IMR-90 (cell line): ENCODE measurements at regions not wholly inside any gene's neighbourhood (a gene's known extent, or its start where the extent isn't known, plus 50 kb on each side); places are given as distances from the start of the nearest gene placed in this dataset.

Source experiments
- ATAC-seq: fragments of 200-7000 bp; cut with Tn5 transposase; 2 replicates; pipeline ENCODE4 v1.9.1; 2020; ENCODE audit warnings: low read depth, mild to moderate bottlenecking, moderate library complexity
- BruUV-seq: library from RNA; stranded (reverse); fragments of 400-500 nt; replicated peaks from 2 replicates; lab custom pipeline; 2021; lab: Mats Ljungman, UMichigan
- CTCF ChIA-PET: fragments of 300-600 bp; formaldehyde crosslinking; extraction: SDS; loops from one replicate; lab custom pipeline; 2021; ENCODE audit warnings: antibody characterized with exemption; lab: Yijun Ruan, JAX
- POLR2A ChIA-PET: fragments of 300-600 bp; sonication (Branson Sonifier 250); formaldehyde crosslinking; loops from one replicate; lab custom pipeline; 2022; ENCODE audit warnings: antibody characterized with exemption; ENCODE audit not compliant: unreplicated experiment; lab: Charles Lee
- DNase-seq: peaks from one replicate; pipeline ENCODE4 v3.0.0; 2013
- H2AFZ ChIP-seq: replicated peaks from 2 replicates; pipeline ENCODE3; 2013; ENCODE audit warnings: low read length, mild to moderate bottlenecking; ENCODE audit not compliant: poor library complexity
- H2AK5ac ChIP-seq: 2 replicates; pipeline ENCODE4 v1.6.1; 2013; ENCODE audit warnings: low read depth, low read length, inconsistent platforms
- H2AK9ac ChIP-seq: replicated peaks from 2 replicates; pipeline ENCODE3; 2013; ENCODE audit warnings: mild to moderate bottlenecking, low read depth, low read length, moderate library complexity; ENCODE audit not compliant: poor library complexity
- H2BK120ac ChIP-seq: 2 replicates; pipeline ENCODE4 v1.6.1; 2013; ENCODE audit warnings: low read depth, low read length, inconsistent platforms
- H2BK15ac ChIP-seq: 3 replicates; pipeline ENCODE4 v1.6.1; 2013; ENCODE audit warnings: low read depth, low read length, inconsistent platforms
- H2BK20ac ChIP-seq: 2 replicates; pipeline ENCODE4 v1.6.1; 2013; ENCODE audit warnings: low read depth, mild to moderate bottlenecking, inconsistent platforms, low read length, moderate library complexity
- H2BK5ac ChIP-seq: 2 replicates; pipeline ENCODE4 v1.6.1; 2013; ENCODE audit warnings: mild to moderate bottlenecking, low read depth, low read length, inconsistent platforms; ENCODE audit not compliant: poor library complexity, severe bottlenecking
- H3K14ac ChIP-seq: replicated peaks from 2 replicates; pipeline ENCODE4 v1.6.1; 2013; ENCODE audit warnings: low read depth, low read length, inconsistent platforms
- H3K18ac ChIP-seq: 2 replicates; pipeline ENCODE4 v1.6.1; 2013; ENCODE audit warnings: low read depth, low read length, control low read depth
- H3K23ac ChIP-seq: 2 replicates; pipeline ENCODE4 v1.6.1; 2013; ENCODE audit warnings: low read depth, low read length, inconsistent platforms
- H3K27ac ChIP-seq: 2 replicates; pipeline ENCODE4 v1.5.1; 2013; ENCODE audit warnings: mild to moderate bottlenecking, control low read depth, low read length; ENCODE audit not compliant: insufficient read depth
- H3K27me3 ChIP-seq: 2 replicates; pipeline ENCODE4 v1.6.1; 2013; ENCODE audit warnings: low read length; ENCODE audit not compliant: control insufficient read depth, insufficient read depth
- H3K36me3 ChIP-seq: 2 replicates; pipeline ENCODE4 v1.6.1; 2013; ENCODE audit warnings: low read length, mixed read lengths; ENCODE audit not compliant: control insufficient read depth, insufficient read depth
- H3K4ac ChIP-seq: 2 replicates; pipeline ENCODE4 v1.6.1; 2013; ENCODE audit warnings: low read depth, low read length, inconsistent platforms
- H3K4me1 ChIP-seq: 2 replicates; pipeline ENCODE4 v1.6.1; 2013; ENCODE audit warnings: low read length, mixed read lengths; ENCODE audit not compliant: control insufficient read depth, insufficient read depth
- H3K4me2 ChIP-seq: 2 replicates; pipeline ENCODE4 v1.6.1; 2013; ENCODE audit warnings: low read depth, mild to moderate bottlenecking, control low read depth, low read length, moderate library complexity
- H3K4me3 ChIP-seq: 2 replicates; pipeline ENCODE4 v1.5.1; 2013; ENCODE audit warnings: low read depth, mild to moderate bottlenecking, control low read depth, low read length, moderate library complexity; ENCODE audit not compliant: insufficient read depth
- H3K56ac ChIP-seq: 2 replicates; pipeline ENCODE4 v1.6.1; 2013; ENCODE audit warnings: low read length, inconsistent platforms; ENCODE audit not compliant: insufficient read depth; ENCODE audit errors: extremely low read depth
- H3K79me1 ChIP-seq, 2 experiments: 2 replicates each; pipeline ENCODE4 v1.6.1; 2013; ENCODE audit warnings: low read length in 2 of 2, inconsistent platforms in 1 of 2, low read depth in 1 of 2
- H3K9ac ChIP-seq: 2 replicates; pipeline ENCODE4 v1.6.1; 2013; ENCODE audit warnings: low read depth, low read length, control low read depth
- H3K9me1 ChIP-seq: 2 replicates; pipeline ENCODE4 v1.6.1; 2013; ENCODE audit warnings: low read length, inconsistent platforms; ENCODE audit not compliant: insufficient read depth
- H3K9me3 ChIP-seq: 2 replicates; pipeline ENCODE4 v1.6.1; 2013; ENCODE audit warnings: low read length; ENCODE audit not compliant: control insufficient read depth, insufficient read depth
- H4K20me1 ChIP-seq: 2 replicates; pipeline ENCODE4 v1.6.1; 2013; ENCODE audit warnings: low read length, inconsistent platforms; ENCODE audit not compliant: insufficient read depth
- H4K5ac ChIP-seq: 2 replicates; pipeline ENCODE4 v1.6.1; 2013; ENCODE audit warnings: mild to moderate bottlenecking, low read depth, low read length, control low read depth
- H4K8ac ChIP-seq, 2 experiments: 2 replicates each; pipeline ENCODE4 v1.6.1; 2013; ENCODE audit warnings: low read depth in 2 of 2, low read length in 2 of 2, control low read depth in 1 of 2, inconsistent platforms in 1 of 2
- H4K91ac ChIP-seq: 2 replicates; pipeline ENCODE4 v1.6.1; 2013; ENCODE audit warnings: low read depth, low read length, inconsistent platforms; ENCODE audit not compliant: insufficient read depth
- BHLHE40 ChIP-seq: fragments of 150-350 bp; IDR thresholded peaks from 2 replicates; pipeline ENCODE4 v1.6.1; 2016; ENCODE audit warnings: mild to moderate bottlenecking, low read depth, low read length
- CEBPB ChIP-seq: IDR thresholded peaks from 2 replicates; pipeline ENCODE4 v1.6.1; 2012; ENCODE audit warnings: low read depth, low read length, improper control_type of control experiment
- CHD1 ChIP-seq: IDR thresholded peaks from 2 replicates; pipeline ENCODE4 v1.6.1; 2012; ENCODE audit warnings: low read depth, low read length, improper control_type of control experiment
- CTCF ChIP-seq: conservative IDR thresholded peaks from 2 replicates; pipeline ENCODE4 v1.5.1; 2012; ENCODE audit warnings: mild to moderate bottlenecking, low read depth, low read length, improper control_type of control experiment
- ELK1 ChIP-seq: fragments of 150-350 bp; IDR thresholded peaks from 2 replicates; pipeline ENCODE4 v1.6.1; 2016; ENCODE audit warnings: low read depth, mild to moderate bottlenecking, low read length, moderate library complexity, borderline replicate concordance
- FOS ChIP-seq: fragments of 150-350 bp; IDR thresholded peaks from 2 replicates; pipeline ENCODE4 v1.6.1; 2016; ENCODE audit warnings: low read depth, low read length
- MAFK ChIP-seq: IDR thresholded peaks from 2 replicates; pipeline ENCODE4 v1.6.1; 2012; ENCODE audit warnings: low read depth, low read length, improper control_type of control experiment
- MAZ ChIP-seq: IDR thresholded peaks from 2 replicates; pipeline ENCODE4 v1.6.1; 2012; ENCODE audit warnings: low read depth, mild to moderate bottlenecking, low read length, improper control_type of control experiment, moderate library complexity, borderline replicate concordance
- MXI1 ChIP-seq: IDR thresholded peaks from 2 replicates; pipeline ENCODE4 v1.6.1; 2012; ENCODE audit warnings: low read depth, mild to moderate bottlenecking, low read length, moderate library complexity, borderline replicate concordance
- NFE2L2 ChIP-seq: fragments of 150-350 bp; IDR thresholded peaks from 2 replicates; pipeline ENCODE4 v1.6.1; 2016; ENCODE audit warnings: low read depth, mild to moderate bottlenecking, low read length
- POLR2A ChIP-seq: IDR thresholded peaks from 2 replicates; pipeline ENCODE4 v1.6.1; 2012; ENCODE audit warnings: mild to moderate bottlenecking, low read depth, low read length
- RAD21 ChIP-seq: IDR thresholded peaks from 2 replicates; pipeline ENCODE4 v1.6.1; 2012; ENCODE audit warnings: low read length, improper control_type of control experiment
- RCOR1 ChIP-seq: IDR thresholded peaks from 2 replicates; pipeline ENCODE4 v1.6.1; 2012; ENCODE audit warnings: mild to moderate bottlenecking, low read length, improper control_type of control experiment; ENCODE audit not compliant: insufficient replicate concordance
- RFX5 ChIP-seq: IDR thresholded peaks from 2 replicates; pipeline ENCODE4 v1.8.0; 2012; ENCODE audit warnings: low read depth, mild to moderate bottlenecking, low read length, moderate library complexity
- SMC3 ChIP-seq: fragments of 150-350 bp; IDR thresholded peaks from 2 replicates; pipeline ENCODE4 v1.6.1; 2016; ENCODE audit warnings: low read depth, mild to moderate bottlenecking, antibody characterized with exemption, low read length, moderate library complexity
- USF2 ChIP-seq: fragments of 150-350 bp; IDR thresholded peaks from 2 replicates; pipeline ENCODE4 v1.6.1; 2017; ENCODE audit warnings: mild to moderate bottlenecking, antibody characterized with exemption, low read length, low read depth
- WGBS, 2 experiments: methylation state at CpG; one replicate each; pipeline versions ENCODE4 v1.1.5 to v1.1.7; 2013; ENCODE audit warnings: missing lambda C conversion rate in 2 of 2; ENCODE audit not compliant: insufficient read length in 1 of 2; ENCODE audit errors: extremely low coverage in 2 of 2; 5-methylcytosine and 5-hydroxymethylcytosine counted together
- dilution Hi-C: fragments of 300-500 bp; cut with HindIII; formaldehyde crosslinking; loops from one replicate; pipeline ENCODE4 v1.14.3; 2018; ENCODE audit warnings: low sequenced_read_pairs; ENCODE audit not compliant: unreplicated experiment
- in situ Hi-C: fragments of 300-500 bp; cut with MboI; formaldehyde crosslinking; loops from 3 replicates; pipeline ENCODE4 v1.14.3; 2019; ENCODE audit warnings: low sequenced_read_pairs, inconsistent platforms, mixed read lengths
- intact Hi-C: fragments of 100-400 bp; cut with micrococcal nuclease; formaldehyde crosslinking; loops from 2 replicates; pipeline ENCODE4 v1.10.0; 2022

- Histone ChIP-seq H3K9me1 (no peaks in the 10 kb centered on the region), H3K23ac (no peak overlapping the region), H3K56ac (no peak overlapping the region), H2AK9ac (no peak overlapping the region), H3K9me3 (peaks cover 12% of the 10 kb centered on the region), H3K27ac (no peak overlapping the region), H2BK120ac (no peak overlapping the region), H3K9ac (no peak overlapping the region), H3K4me1 (no peaks in the 10 kb centered on the region), H3K14ac (no peak overlapping the region), H3K4me3 (no peak overlapping the region), H2AFZ (no peak overlapping the region), H3K36me3 (no peaks in the 10 kb centered on the region), H3K4me2 (no peak overlapping the region), H4K8ac (no peak overlapping the region), H2AK5ac (no peak overlapping the region), H4K5ac (no peak overlapping the region), H3K27me3 (no peaks in the 10 kb centered on the region), H2BK15ac (no peak overlapping the region), H2BK20ac (no peak overlapping the region), H3K18ac (no peak overlapping the region), H4K20me1 (no peaks in the 10 kb centered on the region), H3K79me1 (no peaks in the 10 kb centered on the region), H2BK5ac (no peak overlapping the region), H3K4ac (no peak overlapping the region), H4K91ac (no peak overlapping the region)
- no peak for TF ChIP-seq RCOR1
- no peak for TF ChIP-seq RAD21
- TF ChIP-seq USF2 = no peak
- TF ChIP-seq CHD1 = no peak
- TF ChIP-seq CEBPB = no peak
- no peak for TF ChIP-seq MXI1
- TF ChIP-seq MAZ = no peak
- no peak for TF ChIP-seq SMC3
- no peak for TF ChIP-seq RFX5
- no peak for TF ChIP-seq BHLHE40
- TF ChIP-seq MAFK = no peak
- no peak for TF ChIP-seq POLR2A
- TF ChIP-seq CTCF = no peak
- TF ChIP-seq FOS = no peak
- TF ChIP-seq NFE2L2 = no peak
- TF ChIP-seq ELK1 = no peak
- no TSS peak for BruUV-seq
- dilution Hi-C loops = no loop called here
- DNase-seq = no peak
- WGBS, 2 experiments = no CpG with 5 or more reads among the region's 4 CpGs
- in situ Hi-C loops = no loop called here
- CTCF ChIA-PET = no interaction called here
- intact Hi-C loops = no loop called here
- POLR2A ChIA-PET = no interaction called here
- ATAC-seq = no peak
Measured at GRCh38 chr2:80863147-80863714, 558.7 kb upstream of the LRRTM1 start.
